ENCODE measurements at regions not wholly inside any gene's neighbourhood (a gene's known extent, or its start where the extent isn't known, plus 50 kb on each side); places are given as distances from the start of the nearest gene placed in this dataset.
"Not testable (repeated sequence)": the region's sequence is repeated elsewhere in the genome, so short reads cannot be mapped to it uniquely, and the experiment has no call there.

DNA sequence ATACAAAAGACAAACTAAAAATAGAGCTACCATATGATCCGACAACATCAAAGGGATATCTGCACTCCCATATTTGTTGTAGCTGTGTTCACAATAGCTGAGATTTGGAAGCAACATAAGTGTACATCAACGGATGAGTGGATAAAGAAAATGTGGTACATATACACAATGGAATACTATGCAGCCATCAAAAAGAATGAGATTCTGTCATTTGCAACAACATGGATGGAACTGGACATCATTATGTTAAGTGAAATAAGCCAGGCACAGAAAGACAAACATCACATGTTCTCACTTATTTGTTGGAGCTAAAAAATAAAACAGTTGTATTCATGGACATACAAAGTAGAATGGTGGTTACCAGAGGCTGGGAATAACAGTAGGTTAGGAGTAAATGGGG lies 527.0 kb downstream of the GLUD2 start:
- not testable (repeated sequence) for H3K36me3 Mint-ChIP-seq; DNase-seq (ENCODE audit: low spot score in 2 of 2); H3K4me3 Mint-ChIP-seq; ATAC-seq; H3K27ac Mint-ChIP-seq; H3K9me3 Mint-ChIP-seq; H3K4me1 Mint-ChIP-seq

DNA sequence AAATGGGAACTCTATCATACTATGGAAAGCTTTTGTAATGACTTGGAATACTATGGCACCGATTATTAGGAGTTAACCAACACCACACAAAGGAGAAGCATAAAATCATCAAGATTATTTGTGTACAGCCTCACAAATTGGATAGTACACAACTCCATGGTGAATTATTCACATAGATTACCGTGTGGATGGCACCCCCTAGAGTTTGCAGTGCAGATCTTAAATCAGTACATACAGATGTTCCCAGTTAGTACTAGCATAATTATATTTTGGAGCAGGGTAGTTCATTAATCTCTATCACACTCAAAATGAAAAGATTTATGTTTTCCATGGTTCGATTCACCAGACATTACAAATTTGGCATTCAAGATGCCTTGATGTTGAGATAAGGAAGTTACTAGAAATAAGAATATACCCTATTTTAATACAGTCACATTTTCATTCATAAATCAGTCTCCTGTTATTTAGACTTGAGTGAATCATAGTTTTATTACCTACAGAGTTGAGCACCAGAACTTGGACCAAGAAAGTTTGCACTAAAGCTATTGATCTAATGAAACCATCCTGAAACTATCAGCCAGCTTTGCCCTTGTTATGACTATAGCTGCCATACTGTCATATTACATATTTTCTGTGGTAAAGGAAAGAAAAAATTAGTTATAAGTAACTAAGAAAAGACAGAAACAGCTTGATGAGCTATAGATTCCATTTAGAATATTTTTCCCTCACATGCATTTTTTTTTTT lies 531.8 kb downstream of the GLUD2 start:
- ATAC-seq (no peak), DNase-seq (ENCODE audit: low spot score in 2 of 2) (no peak)
- Mint-ChIP-seq H3K36me3 (no peaks in the 10 kb centered on the region), H3K4me3 (no peak overlapping the region), H3K27ac (no peak overlapping the region), H3K4me1 (no peaks in the 10 kb centered on the region), H3K9me3 (no peaks in the 10 kb centered on the region)

DNA sequence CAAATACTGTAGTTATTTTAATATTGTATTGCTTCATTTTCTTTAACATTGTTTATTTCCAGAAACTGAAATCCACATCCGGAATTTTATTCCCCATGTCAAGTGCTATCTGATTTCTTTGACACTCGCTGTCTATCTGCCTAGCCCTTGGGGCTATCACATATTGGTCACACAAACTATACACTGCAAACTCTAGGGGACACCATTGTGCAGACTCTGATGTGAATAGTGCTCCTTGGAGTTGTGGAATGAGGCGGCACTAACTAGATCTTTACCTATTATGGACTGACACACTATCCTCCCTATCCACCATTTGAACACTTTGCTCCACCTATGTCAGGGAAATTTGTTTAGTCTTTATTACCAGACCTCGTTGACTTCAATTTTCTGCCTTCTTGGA lies 534.5 kb downstream of the GLUD2 start:
- no peak overlapping the region for H3K27ac Mint-ChIP-seq
- DNase-seq (ENCODE audit: low spot score in 2 of 2) (no peak), ATAC-seq (no peak)
- no peak overlapping the region for H3K4me3 Mint-ChIP-seq
- no peaks in the 10 kb centered on the region for H3K36me3 Mint-ChIP-seq
- H3K9me3 Mint-ChIP-seq, result no peaks in the 10 kb centered on the region
- H3K4me1 Mint-ChIP-seq, result no peaks in the 10 kb centered on the region

DNA sequence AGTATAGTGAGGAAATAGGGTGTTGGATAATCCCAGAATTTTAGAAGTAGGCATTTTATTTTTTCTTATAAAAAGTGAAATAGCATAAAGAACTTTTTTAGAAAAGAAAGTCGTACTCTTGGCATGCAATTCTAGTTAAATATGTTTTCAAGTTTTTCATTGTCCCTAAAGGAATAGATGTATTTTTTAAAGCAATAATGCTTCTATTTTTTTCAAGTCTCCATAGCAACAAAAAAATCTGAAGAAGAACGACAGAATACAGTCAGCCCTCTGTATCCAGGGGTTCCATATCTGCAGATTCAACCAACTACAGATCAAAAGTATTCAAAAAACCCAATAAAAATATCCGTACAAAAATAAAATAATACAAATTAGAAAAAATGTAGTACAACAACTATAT lies 538.2 kb downstream of the GLUD2 start:
- Mint-ChIP-seq H3K36me3 (no peaks in the 10 kb centered on the region), H3K27ac (no peak overlapping the region), H3K4me1 (no peaks in the 10 kb centered on the region), H3K4me3 (no peak overlapping the region), H3K9me3 (no peaks in the 10 kb centered on the region)
- DNase-seq (ENCODE audit: low spot score in 2 of 2) (no peak), ATAC-seq (no peak)

DNA sequence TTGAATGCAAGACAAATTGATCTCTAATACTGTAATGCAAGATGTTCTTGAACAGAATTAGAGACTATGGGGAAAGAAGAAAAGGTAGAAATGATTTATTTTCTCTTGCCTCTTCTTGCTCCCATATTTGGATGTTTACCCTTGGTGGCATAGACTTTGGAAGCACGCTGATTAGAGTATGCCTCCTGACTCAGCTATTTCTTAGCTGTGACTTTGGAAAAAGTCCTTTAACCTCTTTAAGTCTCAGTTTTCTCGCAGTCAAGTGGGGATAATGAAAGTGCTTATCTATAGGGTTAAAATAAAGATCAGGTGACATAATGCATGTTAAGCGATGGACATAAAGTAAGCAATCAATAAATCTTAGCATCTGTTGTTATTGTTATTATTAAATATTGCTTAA lies 545.5 kb downstream of the GLUD2 start:
- H3K4me1 Mint-ChIP-seq, result no peaks in the 10 kb centered on the region
- ATAC-seq (no peak), DNase-seq (ENCODE audit: low spot score in 2 of 2) (no peak)
- no peaks in the 10 kb centered on the region for H3K9me3 Mint-ChIP-seq
- H3K4me3 Mint-ChIP-seq, result no peak overlapping the region
- no peaks in the 10 kb centered on the region for H3K36me3 Mint-ChIP-seq
- no peak overlapping the region for H3K27ac Mint-ChIP-seq

DNA sequence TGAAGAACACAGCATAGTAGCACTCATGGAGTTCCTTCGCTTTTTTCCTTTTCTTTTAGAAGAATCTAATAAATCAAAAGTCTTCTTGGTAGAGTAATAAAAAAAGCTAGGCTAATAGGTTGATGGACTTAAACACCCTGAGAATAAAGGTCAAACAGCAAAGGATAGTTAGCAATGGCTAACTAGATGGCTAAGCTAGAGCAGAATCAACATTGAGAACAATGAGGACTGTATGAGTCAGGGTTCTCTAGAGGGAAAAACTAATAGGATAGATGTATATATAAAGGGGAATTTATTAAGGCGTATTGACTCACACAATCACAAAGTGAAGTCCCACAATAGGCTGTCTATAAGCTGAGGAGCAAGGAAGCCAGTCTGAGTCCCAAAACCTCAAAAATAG lies 550.9 kb downstream of the GLUD2 start:
- no peak overlapping the region for H3K4me3 Mint-ChIP-seq
- no peaks in the 10 kb centered on the region for H3K36me3 Mint-ChIP-seq
- H3K9me3 Mint-ChIP-seq, result no peaks in the 10 kb centered on the region
- no peaks in the 10 kb centered on the region for H3K4me1 Mint-ChIP-seq
- H3K27ac Mint-ChIP-seq, result no peak overlapping the region
- DNase-seq (ENCODE audit: low spot score in 2 of 2) (no peak), ATAC-seq (no peak)

DNA sequence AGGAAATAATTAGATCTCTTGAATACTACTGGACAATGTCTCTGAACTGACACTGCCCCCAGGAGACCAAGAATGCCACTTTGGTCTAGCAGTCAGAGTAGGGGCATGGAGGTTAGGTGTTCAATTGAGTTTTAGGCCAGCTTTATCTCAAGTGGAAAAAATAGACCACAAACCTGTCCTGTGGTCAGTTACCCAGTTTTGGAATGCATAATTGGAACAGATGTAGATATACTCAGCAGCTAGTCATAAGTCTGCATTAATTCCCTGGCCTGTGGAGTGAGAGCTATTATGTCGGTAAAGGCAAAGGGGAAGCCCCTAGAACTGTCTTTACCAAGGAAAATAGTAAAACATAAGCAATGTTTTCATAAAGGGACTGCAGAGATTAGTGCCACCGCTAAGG lies 587.7 kb downstream of the GLUD2 start:
- ATAC-seq (no peak), DNase-seq (ENCODE audit: low spot score in 2 of 2) (no peak)
- no peaks in the 10 kb centered on the region for H3K36me3 Mint-ChIP-seq
- no peaks in the 10 kb centered on the region for H3K9me3 Mint-ChIP-seq
- no peak overlapping the region for H3K4me3 Mint-ChIP-seq
- no peak overlapping the region for H3K27ac Mint-ChIP-seq
- no peaks in the 10 kb centered on the region for H3K4me1 Mint-ChIP-seq

DNA sequence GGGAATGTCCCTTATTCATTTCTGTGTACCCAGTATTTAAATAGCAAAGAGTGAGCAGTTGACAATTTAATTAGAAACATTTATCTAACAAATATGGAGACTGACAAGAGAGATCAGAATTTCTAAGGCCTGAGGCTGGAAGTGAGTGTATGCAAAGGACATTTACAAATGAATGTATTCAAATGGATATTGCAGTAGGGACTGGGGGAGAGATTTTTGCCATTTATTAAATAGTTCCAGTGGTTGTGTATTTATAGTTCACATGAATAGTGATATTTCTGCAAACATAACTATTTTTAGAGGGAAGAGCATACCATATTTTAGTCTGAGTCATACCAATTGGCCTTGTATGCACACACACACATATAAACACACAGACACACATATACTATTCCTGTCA lies 592.4 kb downstream of the GLUD2 start:
- H3K27ac Mint-ChIP-seq, result no peak overlapping the region
- ATAC-seq, result no peak
- DNase-seq (ENCODE audit: low spot score in 2 of 2), result no peak
- no peaks in the 10 kb centered on the region for H3K9me3 Mint-ChIP-seq
- H3K36me3 Mint-ChIP-seq, result no peaks in the 10 kb centered on the region
- no peak overlapping the region for H3K4me3 Mint-ChIP-seq
- H3K4me1 Mint-ChIP-seq, result no peaks in the 10 kb centered on the region

DNA sequence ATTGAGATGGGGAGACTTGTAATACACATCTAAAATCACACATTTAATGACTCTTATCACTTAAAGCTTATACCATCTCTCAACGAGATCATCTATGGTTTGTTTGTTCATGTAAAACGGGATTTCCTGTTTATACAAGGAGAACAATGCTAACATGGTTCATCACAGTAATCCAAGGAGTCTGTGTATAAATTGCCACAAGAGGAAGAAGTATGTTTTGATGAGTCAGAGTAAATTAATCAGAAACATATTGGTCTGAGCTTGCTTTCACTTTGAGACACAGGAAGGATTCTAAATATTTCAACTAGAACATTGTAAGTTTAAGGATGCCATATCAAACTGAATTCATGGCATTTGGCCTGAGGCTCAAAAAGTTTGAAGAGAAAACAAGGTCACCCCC lies 594.1 kb downstream of the GLUD2 start:
- Mint-ChIP-seq H3K27ac (no peak overlapping the region), H3K4me1 (no peaks in the 10 kb centered on the region), H3K4me3 (no peak overlapping the region), H3K9me3 (no peaks in the 10 kb centered on the region), H3K36me3 (no peaks in the 10 kb centered on the region)
- no peak for ATAC-seq
- DNase-seq (ENCODE audit: low spot score in 2 of 2), result no peak

DNA sequence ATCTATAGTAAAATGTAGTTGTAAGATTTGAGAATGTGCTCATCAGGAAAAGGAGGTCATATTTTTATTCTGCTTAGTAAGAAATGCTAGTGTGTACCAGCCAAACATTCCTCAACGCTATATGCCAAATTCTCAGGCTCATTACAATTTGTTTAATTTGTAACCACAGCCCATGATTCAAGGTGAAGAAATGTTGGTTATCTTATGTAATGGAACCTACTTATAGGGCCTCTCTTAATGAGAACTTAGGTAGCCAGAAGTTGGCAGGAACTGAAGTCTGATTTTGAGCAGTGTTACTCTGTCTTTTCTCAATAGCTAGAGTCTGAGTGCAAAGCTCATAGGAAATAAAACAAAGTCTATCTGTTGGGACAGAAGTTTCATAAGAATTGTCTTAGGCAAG lies 595.0 kb downstream of the GLUD2 start:
- DNase-seq (ENCODE audit: low spot score in 2 of 2) (no peak), ATAC-seq (no peak)
- peaks cover 3% of the 10 kb centered on the region for H3K9me3 Mint-ChIP-seq
- no peaks in the 10 kb centered on the region for H3K4me1 Mint-ChIP-seq
- H3K4me3 Mint-ChIP-seq, result no peak overlapping the region
- H3K36me3 Mint-ChIP-seq, result no peaks in the 10 kb centered on the region
- no peak overlapping the region for H3K27ac Mint-ChIP-seq

DNA sequence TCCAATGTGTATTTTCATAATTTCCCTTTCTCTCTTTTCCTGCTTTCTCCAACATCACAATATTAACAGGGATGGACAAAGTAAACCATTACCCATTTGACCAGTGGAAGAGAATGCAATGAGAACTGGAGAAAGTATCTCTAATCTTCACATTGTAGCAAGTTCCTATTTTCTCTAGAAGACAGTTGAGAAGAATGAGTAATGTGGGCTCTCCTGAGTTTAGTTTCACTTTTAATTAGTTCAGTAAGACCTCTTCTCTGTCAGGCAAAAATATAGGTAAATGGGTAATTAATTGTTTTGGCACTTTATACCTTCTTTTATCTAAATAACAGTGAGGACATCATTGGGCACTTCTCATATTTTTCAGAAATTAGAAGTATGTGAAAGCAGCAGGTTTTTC lies 602.0 kb downstream of the GLUD2 start:
- peaks cover 8% of the 10 kb centered on the region for H3K9me3 Mint-ChIP-seq
- no peak for ATAC-seq
- DNase-seq (ENCODE audit: low spot score in 2 of 2), result no peak
- H3K36me3 Mint-ChIP-seq, result no peaks in the 10 kb centered on the region
- no peak overlapping the region for H3K27ac Mint-ChIP-seq
- no peaks in the 10 kb centered on the region for H3K4me1 Mint-ChIP-seq
- H3K4me3 Mint-ChIP-seq, result no peak overlapping the region

DNA sequence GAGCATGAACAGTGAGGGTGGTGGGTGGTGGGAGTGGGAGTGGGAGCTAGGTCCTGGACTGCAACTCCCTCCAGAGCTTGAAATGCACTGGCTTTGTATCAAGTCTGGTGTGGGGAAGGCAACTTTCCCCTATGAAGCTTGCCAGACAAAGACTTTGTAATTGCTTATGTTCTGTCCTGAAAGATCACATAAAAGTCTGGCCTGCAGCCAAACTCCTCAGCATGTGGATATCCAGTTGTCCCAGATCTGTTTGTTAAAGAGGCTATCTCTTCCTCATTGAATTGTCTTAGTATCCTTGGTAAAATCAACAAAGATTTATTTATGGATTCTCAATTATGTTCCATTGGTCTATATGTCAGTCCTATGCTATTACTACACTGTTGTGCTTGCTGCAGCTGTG lies 607.9 kb downstream of the GLUD2 start:
- H3K9me3 Mint-ChIP-seq, result peaks cover 2% of the 10 kb centered on the region
- ATAC-seq, result no peak
- no peaks in the 10 kb centered on the region for H3K36me3 Mint-ChIP-seq
- DNase-seq (ENCODE audit: low spot score in 2 of 2), result no peak
- H3K27ac Mint-ChIP-seq, result no peak overlapping the region
- H3K4me3 Mint-ChIP-seq, result no peak overlapping the region
- H3K4me1 Mint-ChIP-seq, result no peaks in the 10 kb centered on the region

DNA sequence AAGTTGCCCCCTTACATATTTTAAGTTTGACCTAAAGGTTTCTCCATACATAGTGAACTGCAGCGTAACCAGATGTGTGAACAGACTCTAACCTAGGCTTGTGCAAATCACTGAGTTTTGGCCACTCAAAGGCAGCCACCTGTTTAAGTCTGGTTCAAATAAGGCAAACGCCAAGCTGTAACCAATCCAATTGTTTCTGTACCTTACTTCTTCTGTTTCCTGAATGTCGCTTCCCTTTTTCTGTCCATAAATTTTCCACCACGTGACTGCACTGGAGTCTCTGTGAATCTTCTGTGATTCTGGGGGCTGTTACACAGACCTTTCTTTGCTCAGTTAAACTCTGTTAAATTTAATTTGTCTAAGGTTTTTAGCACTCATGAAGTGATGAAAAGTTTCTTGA lies 618.8 kb downstream of the GLUD2 start:
- ATAC-seq (no peak), DNase-seq (ENCODE audit: low spot score in 2 of 2) (no peak)
- Mint-ChIP-seq H3K36me3 (no peaks in the 10 kb centered on the region), H3K27ac (no peak overlapping the region), H3K4me1 (no peaks in the 10 kb centered on the region), H3K9me3 (peaks cover 7% of the 10 kb centered on the region), H3K4me3 (no peak overlapping the region)

DNA sequence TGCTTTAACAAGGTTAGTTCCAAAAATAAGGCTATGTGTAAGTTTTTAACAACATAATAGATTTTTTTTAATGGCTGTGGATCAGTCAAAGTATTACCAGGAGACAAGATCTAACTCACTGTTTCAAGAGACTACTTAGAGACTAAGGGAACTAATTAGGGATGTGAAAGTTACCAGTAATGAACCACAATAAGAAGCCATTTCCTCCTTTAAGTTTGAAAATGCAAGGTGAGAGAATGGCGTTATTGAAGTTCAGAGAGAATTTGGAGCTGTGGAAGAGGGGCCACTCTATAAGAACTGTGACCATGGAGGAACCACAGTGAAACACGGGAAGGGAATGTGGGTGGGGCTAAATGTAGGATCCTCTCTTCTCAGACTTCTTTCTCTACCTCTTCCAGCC lies 624.2 kb downstream of the GLUD2 start:
- ATAC-seq (no peak), DNase-seq (ENCODE audit: low spot score in 2 of 2) (no peak)
- Mint-ChIP-seq H3K27ac (no peak overlapping the region), H3K36me3 (no peaks in the 10 kb centered on the region), H3K4me1 (no peaks in the 10 kb centered on the region), H3K9me3 (peaks cover 12% of the 10 kb centered on the region), H3K4me3 (no peak overlapping the region)

DNA sequence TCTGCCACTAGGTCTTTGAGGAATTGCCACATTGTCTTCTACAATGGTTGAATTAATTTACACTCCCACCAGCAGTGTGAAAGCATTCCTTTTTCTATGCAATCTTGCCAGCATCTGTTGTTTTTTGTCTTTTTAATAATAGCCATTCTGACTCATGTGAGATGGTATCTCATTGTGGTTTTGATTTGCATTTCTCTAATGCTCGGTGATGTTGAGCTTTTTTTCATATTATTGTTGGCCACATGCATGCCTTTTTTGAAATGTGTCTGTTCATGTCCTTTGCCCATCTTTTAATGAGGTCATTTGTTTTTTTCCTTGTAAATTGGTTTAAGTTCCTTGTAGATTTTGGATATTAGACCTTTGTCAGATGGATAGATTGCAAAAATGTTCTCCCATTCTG lies 661.8 kb downstream of the GLUD2 start:
- not testable (repeated sequence) for H3K36me3 Mint-ChIP-seq; H3K4me3 Mint-ChIP-seq; DNase-seq (ENCODE audit: low spot score in 2 of 2); H3K27ac Mint-ChIP-seq; H3K9me3 Mint-ChIP-seq; ATAC-seq; H3K4me1 Mint-ChIP-seq

DNA sequence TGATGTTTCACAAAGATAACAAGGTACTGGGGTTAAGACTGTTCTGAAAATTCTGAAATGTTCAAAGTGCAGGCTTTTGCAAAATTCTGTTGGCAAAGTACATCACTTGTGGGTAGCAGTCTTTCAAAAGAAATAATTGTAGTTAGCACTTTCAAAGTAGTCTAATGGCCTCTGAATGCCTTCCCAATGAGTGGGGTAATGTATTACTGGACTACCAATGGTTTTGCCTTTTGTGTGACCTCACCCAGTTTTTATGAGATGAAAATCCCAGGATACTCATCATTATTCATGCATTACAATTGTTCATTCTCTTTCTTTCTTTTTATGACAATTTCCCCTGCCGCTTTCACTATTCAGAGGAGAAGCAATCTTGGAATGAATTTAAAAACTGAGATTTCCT lies 686.1 kb downstream of the GLUD2 start:
- H3K9me3 Mint-ChIP-seq, result peaks cover 2% of the 10 kb centered on the region
- no peak overlapping the region for H3K4me3 Mint-ChIP-seq
- no peaks in the 10 kb centered on the region for H3K36me3 Mint-ChIP-seq
- no peak for ATAC-seq
- no peaks in the 10 kb centered on the region for H3K4me1 Mint-ChIP-seq
- no peak for DNase-seq (ENCODE audit: low spot score in 2 of 2)
- H3K27ac Mint-ChIP-seq, result no peak overlapping the region

DNA sequence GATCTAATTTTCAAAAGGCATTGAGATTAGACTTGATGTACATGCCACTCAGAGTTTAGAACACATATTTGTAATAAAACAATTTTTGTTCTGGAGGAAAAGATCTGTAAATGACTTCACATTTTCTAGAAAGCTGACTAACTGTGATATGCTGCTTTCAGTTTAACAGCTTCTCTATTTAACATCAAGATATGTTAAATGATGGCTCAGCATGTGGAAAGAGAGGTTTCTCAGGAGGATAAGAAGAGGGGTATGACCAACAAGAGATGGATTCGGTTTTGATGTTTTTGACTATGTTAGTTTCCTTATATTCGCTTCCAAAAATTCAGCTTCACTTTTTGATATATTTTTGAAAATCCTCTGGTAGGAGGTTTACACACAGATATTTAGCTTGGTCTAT lies 698.7 kb downstream of the GLUD2 start:
- H3K4me3 Mint-ChIP-seq, result no peak overlapping the region
- no peaks in the 10 kb centered on the region for H3K36me3 Mint-ChIP-seq
- ATAC-seq, result no peak
- H3K27ac Mint-ChIP-seq, result no peak overlapping the region
- H3K4me1 Mint-ChIP-seq, result no peaks in the 10 kb centered on the region
- H3K9me3 Mint-ChIP-seq, result peaks cover 3% of the 10 kb centered on the region
- no peak for DNase-seq (ENCODE audit: low spot score in 2 of 2)

Data from stimulated activated effector memory CD8-positive, alpha-beta T cell treated with anti-CD3 and anti-CD28 coated beads, Interleukin-12 subunit alpha, Interleukin-12 subunit beta, amount 100 ng/mL, for 72 hours (primary cell).